HepG2 (cell line): ENCODE measurements at regions not wholly inside any gene's neighbourhood (a gene's known extent, or its start where the extent isn't known, plus 50 kb on each side); places are given as distances from the start of the nearest gene placed in this dataset.

ENCODE experiments used
- ATAC-seq: fragments of 200-7000 bp; cut with Tn5 transposase; 3 replicates; pipeline ENCODE4 v1.9.1; 2020; ENCODE audit warnings: mild to moderate bottlenecking, moderate library complexity
- BruUV-seq: library from RNA; stranded (reverse); fragments of 400-500 nt; replicated peaks from 2 replicates; lab custom pipeline; 2021; lab: Mats Ljungman, UMichigan
- CTCF ChIA-PET: fragments of 300-600 bp; formaldehyde crosslinking; extraction: SDS; loops from one replicate; lab custom pipeline; 2021; ENCODE audit warnings: low total read pairs, inconsistent platforms, low intra/inter-chr PET ratio; lab: Yijun Ruan, JAX
- POLR2A ChIA-PET: fragments of 350-600 bp; sonication (Branson Sonifier 250); formaldehyde crosslinking; loops from one replicate; lab custom pipeline; 2020; ENCODE audit warnings: antibody characterized with exemption, inconsistent platforms; lab: Yijun Ruan, JAX
- DNase-seq: peaks from one replicate; pipeline ENCODE4 v3.0.0-alpha.2; 2015; ENCODE audit warnings: low spot score
- FAIRE-seq: peaks from 3 replicates; lab custom pipeline; 2011; peaks lifted over from hg19 to GRCh38; lab: Jason Lieb, UNC
- H2AFZ ChIP-seq: one replicate; pipeline ENCODE4 v1.6.1; 2011; ENCODE audit warnings: low read length, inconsistent platforms
- H3K27ac ChIP-seq: fragments of 300-600 bp; 3 replicates; pipeline ENCODE4 v1.8.0; 2011; ENCODE audit warnings: mixed run types, mild to moderate bottlenecking, mixed read lengths, low read length, inconsistent platforms; ENCODE audit not compliant: insufficient read depth; ENCODE audit errors: extremely low read length
- H3K27me3 ChIP-seq, 2 experiments: fragments of 200-600 bp in 1 of 2; 2 replicates in 1 of 2; 3 replicates in 1 of 2; pipeline versions ENCODE4 v1.6.0 to v1.8.0; 2011; ENCODE audit warnings: low read length in 2 of 2, mild to moderate bottlenecking in 2 of 2, moderate library complexity in 2 of 2, inconsistent platforms in 1 of 2; ENCODE audit not compliant: insufficient read depth in 2 of 2, control insufficient read depth in 1 of 2
- H3K36me3 ChIP-seq, 2 experiments: fragments of 200-600 bp in 1 of 2; replicated peaks in 1 of 2; 2 replicates in 1 of 2; 3 replicates in 1 of 2; pipeline versions ENCODE4 v1.5.1 to v1.8.0; 2011; ENCODE audit warnings: low read length in 2 of 2, inconsistent platforms in 1 of 2; ENCODE audit not compliant: insufficient read depth in 2 of 2, control insufficient read depth in 1 of 2
- H3K4me1 ChIP-seq: 2 replicates; pipeline ENCODE4 v1.5.1; 2012; ENCODE audit warnings: low read length, inconsistent platforms; ENCODE audit not compliant: insufficient read depth
- H3K4me2 ChIP-seq: 2 replicates; pipeline ENCODE4 v1.6.0; 2011; ENCODE audit warnings: low read depth, low read length, inconsistent platforms
- H3K4me3 ChIP-seq, 3 experiments: fragments of 200-600 bp in 1 of 3; sonication (generic), shearing (Covaris generic) in 1 of 3; replicated peaks in 1 of 3; 2 replicates each; pipeline ENCODE4 v1.5.1; 2011 to 2016; ENCODE audit warnings: low read length in 3 of 3, inconsistent platforms in 2 of 3, low read depth in 2 of 3, mild to moderate bottlenecking in 2 of 3, control low read depth in 1 of 3, mixed read lengths in 1 of 3; ENCODE audit not compliant: insufficient read depth in 1 of 3
- H3K79me2 ChIP-seq: one replicate; pipeline ENCODE4 v1.6.1; 2011; ENCODE audit warnings: low read length, inconsistent platforms; ENCODE audit not compliant: insufficient read depth
- H3K9ac ChIP-seq: 2 replicates; pipeline ENCODE4 v1.6.0; 2011; ENCODE audit warnings: mild to moderate bottlenecking, low read depth, low read length, inconsistent platforms; ENCODE audit not compliant: insufficient read depth
- H3K9me3 ChIP-seq: 2 replicates; pipeline ENCODE4 v1.5.1; 2012; ENCODE audit warnings: mild to moderate bottlenecking, low read length
- H4K20me1 ChIP-seq: 2 replicates; pipeline ENCODE4 v1.6.0; 2011; ENCODE audit warnings: inconsistent platforms, mild to moderate bottlenecking, low read length, moderate library complexity; ENCODE audit not compliant: insufficient read depth
- AKAP8 ChIP-seq: sonication (generic); formaldehyde crosslinking; IDR thresholded peaks from 2 replicates; pipeline ENCODE4 v1.5.1; 2020; ENCODE audit warnings: mild to moderate bottlenecking, missing genetic modification reagents
- HNF4G ChIP-seq, 2 experiments: sonication (generic) in 1 of 2; formaldehyde crosslinking in 1 of 2; IDR thresholded peaks; 2 replicates each; pipeline versions ENCODE4 v1.4.0 to v1.6.1; 2011 to 2020; ENCODE audit warnings: borderline replicate concordance in 2 of 2, low read depth in 2 of 2, mild to moderate bottlenecking in 2 of 2, low read length in 1 of 2, missing genetic modification reagents in 1 of 2, moderate library complexity in 1 of 2
- KLF13 ChIP-seq: sonication (generic); formaldehyde crosslinking; IDR thresholded peaks from 2 replicates; pipeline ENCODE4 v1.4.0; 2020; ENCODE audit warnings: mild to moderate bottlenecking, missing genetic modification reagents
- KLF16 ChIP-seq, 2 experiments: sonication (generic) in 1 of 2; formaldehyde crosslinking in 1 of 2; IDR thresholded peaks; 2 replicates each; pipeline versions ENCODE4 v1.6.1 to v1.8.0; 2016 to 2023; ENCODE audit warnings: missing genetic modification reagents in 2 of 2, missing compliant biosample characterization in 1 of 2
- NR2F2 ChIP-seq: IDR thresholded peaks from 2 replicates; pipeline ENCODE4 v1.6.1; 2012; ENCODE audit warnings: low read depth, inconsistent platforms, borderline replicate concordance
- SOX5 ChIP-seq: IDR thresholded peaks from 2 replicates; pipeline ENCODE4 v1.6.1; 2016; ENCODE audit warnings: borderline replicate concordance
- STAT5B ChIP-seq: sonication (generic); formaldehyde crosslinking; IDR thresholded peaks from 2 replicates; pipeline ENCODE4 v1.4.0; 2020; ENCODE audit warnings: missing genetic modification reagents
- ZNF589 ChIP-seq: sonication (generic); formaldehyde crosslinking; conservative IDR thresholded peaks from 2 replicates; pipeline ENCODE4 v1.8.0; 2022; ENCODE audit warnings: mild to moderate bottlenecking, moderate library complexity, missing genetic modification reagents
- ZNF703 ChIP-seq: sonication (generic); formaldehyde crosslinking; IDR thresholded peaks from 2 replicates; pipeline ENCODE4 v1.5.1; 2020; ENCODE audit warnings: missing genetic modification reagents, mild to moderate bottlenecking, moderate library complexity, borderline replicate concordance
- ZNF75D ChIP-seq: sonication (generic); formaldehyde crosslinking; IDR thresholded peaks from 2 replicates; pipeline ENCODE4 v1.8.1; 2023; ENCODE audit warnings: missing genetic modification reagents, mild to moderate bottlenecking, borderline replicate concordance
- whole genome bisulfite sequencing: methylation state at CpG from one replicate; pipeline ENCODE4 v1.1.6; 2017; ENCODE audit warnings: low lambda C conversion rate; 5-methylcytosine and 5-hydroxymethylcytosine counted together
- in situ Hi-C: cut with HindIII; loops from 2 replicates; pipeline ENCODE4 v1.10.0; 2017; ENCODE audit warnings: low pct_unique_long_range_greater_than_20kb; ENCODE audit not compliant: extremely low pct_ligation_motif_present
- intact Hi-C: fragments of 100-400 bp; cut with micrococcal nuclease; formaldehyde crosslinking; loops from one replicate; pipeline ENCODE4 v1.10.0; 2022; ENCODE audit not compliant: unreplicated experiment
- TF ChIP-seq, protein P1 (sequence below): sonication (generic); formaldehyde crosslinking; IDR thresholded peaks from 2 replicates; pipeline ENCODE4 v1.9.0; 2022; ENCODE audit warnings: low read depth, missing genetic modification reagents
- TF ChIP-seq, protein P2 (sequence below): IDR thresholded peaks from 2 replicates; pipeline ENCODE4 v1.6.1; 2016
- TF ChIP-seq, protein P3 (sequence below): sonication (generic); formaldehyde crosslinking; IDR thresholded peaks from 2 replicates; pipeline ENCODE4 v1.9.0; 2021; ENCODE audit warnings: missing genetic modification reagents, borderline replicate concordance

GRCh38 chr12:104852102-104852501 is 106.0 kb downstream of the SLC41A2 start:
- ATAC-seq (no peak), DNase-seq (no peak), FAIRE-seq (no peak)
- no peaks in the 10 kb centered on the region for H3K9me3 ChIP-seq
- no peaks in the 10 kb centered on the region for H3K4me1 ChIP-seq
- POLR2A ChIA-PET: no interaction called here
- 75% methylated on average over 2 of the region's 2 CpGs for WGBS
- H2AFZ ChIP-seq: no peak overlapping the region
- in situ Hi-C loops: no loop called here
- H3K9ac ChIP-seq: no peak overlapping the region
- no peak overlapping the region for H3K4me3 ChIP-seq
- no peaks in the 10 kb centered on the region for H3K36me3 ChIP-seq
- BruUV-seq: no TSS peak
- H4K20me1 ChIP-seq: no peaks in the 10 kb centered on the region
- no peak overlapping the region for H3K27ac ChIP-seq
- no peaks in the 10 kb centered on the region for H3K79me2 ChIP-seq
- H3K4me2 ChIP-seq: no peak overlapping the region
- TF ChIP-seq STAT5B: no peak
- TF ChIP-seq KLF16 (CRISPR knock-in tag; IDR thresholded peaks at IDR 0.05): no peak
- TF ChIP-seq, protein P1, sequence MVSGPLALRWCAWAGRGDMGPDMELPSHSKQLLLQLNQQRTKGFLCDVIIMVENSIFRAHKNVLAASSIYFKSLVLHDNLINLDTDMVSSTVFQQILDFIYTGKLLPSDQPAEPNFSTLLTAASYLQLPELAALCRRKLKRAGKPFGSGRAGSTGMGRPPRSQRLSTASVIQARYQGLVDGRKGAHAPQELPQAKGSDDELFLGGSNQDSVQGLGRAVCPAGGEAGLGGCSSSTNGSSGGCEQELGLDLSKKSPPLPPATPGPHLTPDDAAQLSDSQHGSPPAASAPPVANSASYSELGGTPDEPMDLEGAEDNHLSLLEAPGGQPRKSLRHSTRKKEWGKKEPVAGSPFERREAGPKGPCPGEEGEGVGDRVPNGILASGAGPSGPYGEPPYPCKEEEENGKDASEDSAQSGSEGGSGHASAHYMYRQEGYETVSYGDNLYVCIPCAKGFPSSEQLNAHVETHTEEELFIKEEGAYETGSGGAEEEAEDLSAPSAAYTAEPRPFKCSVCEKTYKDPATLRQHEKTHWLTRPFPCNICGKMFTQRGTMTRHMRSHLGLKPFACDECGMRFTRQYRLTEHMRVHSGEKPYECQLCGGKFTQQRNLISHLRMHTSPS (CRISPR knock-in tag): no peak
- no peak for TF ChIP-seq ZNF75D (CRISPR knock-in tag)
- no peak for TF ChIP-seq ZNF589 (CRISPR knock-in tag)
- TF ChIP-seq AKAP8 (CRISPR knock-in tag): no peak
- TF ChIP-seq SOX5 (CRISPR knock-in tag): no peak
- H3K27me3 ChIP-seq: no peaks in the 10 kb centered on the region
- CTCF ChIA-PET: no interaction called here
- intact Hi-C loops: no loop called here

GRCh38 chr12:104850781-104851180 is 107.3 kb downstream of the SLC41A2 start:
- Histone ChIP-seq H3K79me2 (no peaks in the 10 kb centered on the region), H3K27ac (no peak overlapping the region), H3K4me1 (no peaks in the 10 kb centered on the region), H4K20me1 (no peaks in the 10 kb centered on the region), H3K9ac (no peak overlapping the region), H2AFZ (no peak overlapping the region), H3K27me3 (no peaks in the 10 kb centered on the region), H3K36me3 (no peaks in the 10 kb centered on the region), H3K4me2 (no peak overlapping the region), H3K4me3 (no peak overlapping the region), H3K9me3 (no peaks in the 10 kb centered on the region)
- ChIA-PET CTCF (no interaction called here), POLR2A (no interaction called here)
- ATAC-seq: no peak
- intact Hi-C loops (no loop called here), in situ Hi-C loops (no loop called here)
- no TSS peak for BruUV-seq
- no peak for DNase-seq
- FAIRE-seq: no peak
- TF ChIP-seq HNF4G (IDR thresholded peaks at IDR 0.05; ENCODE audit: borderline replicate concordance, low read depth, low read length) (no peak), HNF4G (CRISPR knock-in tag; IDR thresholded peaks at IDR 0.05; ENCODE audit: borderline replicate concordance, low read depth) (no peak), KLF13 (CRISPR knock-in tag) (no peak), NR2F2 (no peak), ZNF703 (no peak)
- TF ChIP-seq, protein P2, sequence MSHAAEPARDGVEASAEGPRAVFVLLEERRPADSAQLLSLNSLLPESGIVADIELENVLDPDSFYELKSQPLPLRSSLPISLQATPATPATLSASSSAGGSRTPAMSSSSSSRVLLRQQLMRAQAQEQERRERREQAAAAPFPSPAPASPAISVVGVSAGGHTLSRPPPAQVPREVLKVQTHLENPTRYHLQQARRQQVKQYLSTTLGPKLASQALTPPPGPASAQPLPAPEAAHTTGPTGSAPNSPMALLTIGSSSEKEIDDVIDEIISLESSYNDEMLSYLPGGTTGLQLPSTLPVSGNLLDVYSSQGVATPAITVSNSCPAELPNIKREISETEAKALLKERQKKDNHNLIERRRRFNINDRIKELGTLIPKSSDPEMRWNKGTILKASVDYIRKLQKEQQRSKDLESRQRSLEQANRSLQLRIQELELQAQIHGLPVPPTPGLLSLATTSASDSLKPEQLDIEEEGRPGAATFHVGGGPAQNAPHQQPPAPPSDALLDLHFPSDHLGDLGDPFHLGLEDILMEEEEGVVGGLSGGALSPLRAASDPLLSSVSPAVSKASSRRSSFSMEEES: no peak
- TF ChIP-seq, protein P3, sequence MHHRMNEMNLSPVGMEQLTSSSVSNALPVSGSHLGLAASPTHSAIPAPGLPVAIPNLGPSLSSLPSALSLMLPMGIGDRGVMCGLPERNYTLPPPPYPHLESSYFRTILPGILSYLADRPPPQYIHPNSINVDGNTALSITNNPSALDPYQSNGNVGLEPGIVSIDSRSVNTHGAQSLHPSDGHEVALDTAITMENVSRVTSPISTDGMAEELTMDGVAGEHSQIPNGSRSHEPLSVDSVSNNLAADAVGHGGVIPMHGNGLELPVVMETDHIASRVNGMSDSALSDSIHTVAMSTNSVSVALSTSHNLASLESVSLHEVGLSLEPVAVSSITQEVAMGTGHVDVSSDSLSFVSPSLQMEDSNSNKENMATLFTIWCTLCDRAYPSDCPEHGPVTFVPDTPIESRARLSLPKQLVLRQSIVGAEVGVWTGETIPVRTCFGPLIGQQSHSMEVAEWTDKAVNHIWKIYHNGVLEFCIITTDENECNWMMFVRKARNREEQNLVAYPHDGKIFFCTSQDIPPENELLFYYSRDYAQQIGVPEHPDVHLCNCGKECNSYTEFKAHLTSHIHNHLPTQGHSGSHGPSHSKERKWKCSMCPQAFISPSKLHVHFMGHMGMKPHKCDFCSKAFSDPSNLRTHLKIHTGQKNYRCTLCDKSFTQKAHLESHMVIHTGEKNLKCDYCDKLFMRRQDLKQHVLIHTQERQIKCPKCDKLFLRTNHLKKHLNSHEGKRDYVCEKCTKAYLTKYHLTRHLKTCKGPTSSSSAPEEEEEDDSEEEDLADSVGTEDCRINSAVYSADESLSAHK (CRISPR knock-in tag): no peak
